ENCODE measurements at regions not wholly inside any gene's neighbourhood (a gene's known extent, or its start where the extent isn't known, plus 50 kb on each side); places are given as distances from the start of the nearest gene placed in this dataset.
"Not testable (repeated sequence)": the region's sequence is repeated elsewhere in the genome, so short reads cannot be mapped to it uniquely, and the experiment has no call there.

DNA sequence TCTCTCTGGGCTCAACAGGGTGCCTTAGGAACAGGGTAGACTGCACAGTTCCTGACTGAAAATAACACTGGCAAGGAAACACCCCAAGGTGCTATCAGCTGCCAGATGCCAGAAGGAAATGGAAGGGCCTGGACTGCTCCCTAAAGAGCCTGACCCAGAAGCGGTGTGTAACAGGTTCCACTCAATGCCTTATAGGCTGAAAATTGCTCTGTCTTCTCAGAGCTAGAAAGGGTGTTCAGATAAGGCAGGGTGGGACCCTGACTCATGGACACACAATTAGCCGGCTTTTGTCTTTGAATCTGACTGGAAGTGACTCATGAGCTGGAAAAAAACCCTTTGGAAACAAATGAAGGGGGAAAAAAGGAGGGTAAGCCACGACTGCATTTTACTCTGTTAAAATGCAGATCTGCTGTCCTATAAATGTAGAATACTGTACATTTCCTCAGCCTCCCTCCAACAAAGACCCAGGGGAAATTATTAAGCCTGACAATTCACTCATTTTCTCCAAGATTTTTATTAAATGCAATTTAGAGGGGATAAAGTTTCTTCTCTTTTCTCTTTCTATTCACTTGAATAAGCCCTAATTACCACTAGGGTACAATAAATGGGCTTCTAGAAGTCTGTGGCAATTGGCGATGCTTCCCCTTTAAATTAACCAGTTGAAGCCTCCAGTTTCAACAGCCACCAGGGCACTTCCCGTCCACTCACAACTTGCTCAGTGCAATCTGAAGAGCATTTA, 160.2 kb upstream of the TBL1XR1 start:
- peak; percentile 46 to 50 for DNase-seq (ENCODE audit: low read depth in 2 of 2)

DNA sequence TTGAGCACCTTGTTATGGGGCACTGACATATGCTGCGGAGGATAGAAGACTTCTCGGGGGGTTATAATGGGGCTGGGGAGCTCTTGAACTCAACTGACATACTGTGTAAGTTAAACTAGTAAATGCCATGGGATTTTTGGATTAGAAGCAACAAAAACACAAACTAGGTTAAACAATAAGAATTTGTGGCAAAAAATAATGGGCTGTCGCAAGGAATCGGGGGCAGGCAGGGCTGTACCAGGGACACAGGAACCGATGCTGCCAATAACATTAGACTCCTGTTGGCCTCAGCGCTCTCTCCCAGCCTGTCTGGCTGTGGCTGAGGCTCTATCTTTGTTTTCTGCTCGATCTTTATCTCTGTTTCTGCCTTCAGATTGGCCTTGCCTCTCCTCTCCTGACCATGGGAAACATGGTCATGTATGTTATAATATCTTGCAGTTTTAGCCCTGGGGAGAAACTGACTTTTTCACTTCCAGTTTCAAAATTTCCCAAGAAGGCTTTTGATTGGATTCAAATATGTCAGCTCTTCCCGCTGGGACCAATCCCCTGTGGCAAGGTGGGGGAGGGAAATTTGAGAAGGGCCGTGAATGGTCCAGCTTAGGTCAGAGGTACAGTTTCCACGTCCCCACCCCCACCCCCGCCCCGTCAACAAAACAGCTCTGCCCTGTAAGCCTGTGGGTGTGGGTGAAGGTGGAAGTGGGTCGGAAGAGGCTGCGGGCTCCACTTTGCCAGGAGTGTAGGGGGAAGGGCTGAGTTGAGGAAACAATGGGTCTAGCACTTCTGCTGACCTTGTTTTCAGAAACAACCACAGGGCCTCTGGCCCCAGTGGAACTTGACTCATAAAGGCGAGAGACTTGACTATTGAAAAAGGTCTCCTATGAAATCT, 161.1 kb upstream of the TBL1XR1 start:
- no peak for DNase-seq (ENCODE audit: low read depth in 2 of 2)

DNA sequence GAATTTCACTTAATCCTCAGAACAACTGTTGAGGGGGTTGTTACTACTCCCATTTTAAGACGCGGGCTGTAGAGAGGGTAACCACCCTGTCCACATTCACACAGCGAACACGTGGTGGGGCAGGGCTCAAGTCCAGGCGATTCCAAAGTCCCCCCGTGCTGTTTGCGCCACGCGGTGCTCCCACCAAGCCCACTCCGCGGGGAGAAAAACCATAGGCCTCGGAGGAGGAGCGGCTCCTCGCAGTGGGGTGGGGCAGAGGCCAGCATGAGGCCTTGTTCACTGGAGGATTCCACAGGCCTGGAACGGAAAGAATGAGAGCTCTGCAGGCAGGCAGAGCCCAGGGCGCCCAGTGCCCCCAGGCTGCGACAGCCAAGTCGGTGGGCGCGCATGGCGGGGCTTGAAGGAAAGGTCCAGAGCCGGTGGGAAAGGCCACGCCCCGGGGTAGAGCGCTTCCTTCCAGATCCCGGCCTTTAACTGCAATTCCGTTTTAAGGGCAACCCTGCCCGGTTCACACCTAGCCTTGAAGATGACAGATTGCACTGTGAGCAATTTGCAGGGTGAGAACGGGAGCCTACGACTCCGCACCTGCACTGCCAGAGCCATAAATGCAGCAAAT, 161.8 kb upstream of the TBL1XR1 start:
- DNase-seq (ENCODE audit: low read depth in 2 of 2): no peak

DNA sequence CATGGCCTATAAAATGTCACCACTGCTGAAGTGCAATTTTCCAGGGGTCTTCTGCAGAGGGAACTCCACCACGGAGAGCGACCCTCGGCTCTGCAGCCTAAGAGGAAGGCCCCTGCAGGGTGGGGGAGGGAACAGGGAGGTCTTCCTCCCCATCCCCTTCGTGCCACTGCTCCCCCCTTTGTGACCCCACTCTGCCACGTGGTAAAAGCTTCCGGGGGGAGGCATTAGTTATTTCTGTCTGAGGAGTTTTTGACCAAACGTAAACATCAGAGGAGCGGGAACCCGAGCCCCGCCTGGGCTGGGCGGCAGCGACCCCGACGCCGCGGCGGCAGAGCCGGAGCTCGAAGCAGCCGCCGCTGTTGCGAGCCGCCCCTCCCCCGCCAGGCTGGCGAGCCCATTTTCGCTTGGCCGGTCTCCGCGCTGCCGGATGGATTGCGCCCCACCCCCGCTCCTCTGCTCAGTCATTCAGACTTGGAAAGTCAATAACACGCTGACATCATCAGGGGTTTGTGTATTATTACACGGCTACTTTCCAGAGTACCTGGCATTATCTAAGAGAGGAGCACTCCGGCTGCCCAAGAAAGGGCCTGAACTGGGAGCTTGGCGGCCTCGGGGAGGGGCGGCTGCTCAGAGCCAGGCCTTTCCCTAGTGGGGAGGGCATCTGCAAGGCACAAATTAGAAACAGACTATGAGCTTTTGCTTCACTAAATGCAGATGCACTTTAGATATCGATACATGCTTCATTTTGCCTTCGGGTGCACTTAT, 162.5 kb upstream of the TBL1XR1 start:
- peak; percentile 98 to 99 for DNase-seq (ENCODE audit: low read depth in 2 of 2)

DNA sequence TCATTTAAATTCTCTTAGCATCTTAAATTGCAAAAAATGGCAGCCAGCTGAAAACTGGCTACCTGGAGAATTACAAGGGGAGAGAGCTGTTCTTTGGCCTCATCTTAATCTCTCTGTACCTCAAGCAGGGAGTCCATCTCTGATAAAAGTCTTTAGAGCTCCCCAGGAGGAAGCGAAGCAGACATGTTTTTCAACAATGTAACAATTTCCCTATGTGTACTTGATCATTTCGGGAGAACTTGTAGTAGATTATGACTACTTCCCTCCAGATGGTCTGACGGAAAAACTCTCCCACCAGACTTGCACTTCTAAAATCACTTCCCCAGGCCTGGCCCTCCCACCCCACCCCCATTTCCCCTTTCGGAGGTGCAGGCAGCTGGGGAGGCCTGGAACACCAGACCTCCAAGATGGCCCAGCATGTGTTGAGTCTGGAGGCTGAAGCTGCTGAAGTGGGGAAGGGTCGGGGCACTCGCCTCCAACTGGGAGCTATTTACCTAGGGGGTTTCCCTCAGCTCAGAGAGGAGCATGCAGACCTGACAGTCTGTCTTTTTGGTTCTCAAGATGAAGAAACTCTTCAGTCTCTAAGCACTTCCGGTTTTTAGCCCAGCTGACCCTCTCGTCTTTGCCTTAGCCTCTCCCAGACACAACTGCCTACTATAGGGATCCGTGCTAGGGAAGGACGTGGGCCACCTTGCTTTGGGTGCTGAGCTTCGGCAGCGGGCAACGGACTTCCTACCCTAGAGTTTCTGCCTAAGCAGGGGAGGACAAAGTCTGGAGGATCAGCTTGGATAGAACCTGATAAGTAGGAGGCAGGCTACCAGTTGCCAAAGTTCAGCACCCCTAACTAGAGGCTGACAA, 164.0 kb upstream of the TBL1XR1 start:
- no peak for DNase-seq (ENCODE audit: low read depth in 2 of 2)

DNA sequence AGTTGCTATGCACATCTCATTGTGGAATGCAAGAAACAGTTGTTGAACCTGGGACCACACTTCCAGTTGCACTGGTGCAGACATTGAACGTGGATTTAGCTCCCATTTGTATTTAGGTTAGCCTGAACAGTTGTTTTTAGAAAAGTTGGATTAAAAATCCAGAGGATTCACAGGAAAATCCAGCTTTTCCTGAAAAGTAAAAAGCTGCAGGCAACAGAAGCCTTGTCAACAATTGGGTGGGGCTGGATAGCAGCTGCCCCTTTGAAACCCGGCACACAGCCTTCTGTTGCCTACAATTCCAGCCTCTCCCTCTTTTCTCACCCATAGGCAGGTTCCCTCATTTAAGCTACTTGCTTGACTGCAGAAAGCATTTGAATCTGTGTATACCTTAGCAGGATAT, 165.3 kb upstream of the TBL1XR1 start:
- no peak for DNase-seq (ENCODE audit: low read depth in 2 of 2)

DNA sequence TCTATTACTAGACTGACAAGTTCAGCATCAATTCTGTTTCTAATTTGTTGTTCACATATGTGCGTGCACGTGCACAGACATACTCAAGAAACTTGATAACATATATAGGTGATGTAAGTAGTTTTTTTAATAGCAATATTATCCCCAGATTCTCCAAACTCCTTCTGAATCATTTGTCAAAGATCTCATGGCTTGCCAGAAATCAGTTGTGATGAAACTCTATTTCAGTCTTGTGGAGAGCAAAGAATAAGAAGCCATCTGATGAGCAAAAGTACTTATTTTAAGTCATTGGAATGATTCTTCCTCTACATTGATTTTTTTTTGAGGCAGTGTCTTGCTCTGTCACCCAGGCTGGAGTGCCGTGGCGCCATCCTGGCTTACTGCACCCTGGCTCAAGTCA, 167.0 kb upstream of the TBL1XR1 start:
- DNase-seq (ENCODE audit: low read depth in 2 of 2): no peak

DNA sequence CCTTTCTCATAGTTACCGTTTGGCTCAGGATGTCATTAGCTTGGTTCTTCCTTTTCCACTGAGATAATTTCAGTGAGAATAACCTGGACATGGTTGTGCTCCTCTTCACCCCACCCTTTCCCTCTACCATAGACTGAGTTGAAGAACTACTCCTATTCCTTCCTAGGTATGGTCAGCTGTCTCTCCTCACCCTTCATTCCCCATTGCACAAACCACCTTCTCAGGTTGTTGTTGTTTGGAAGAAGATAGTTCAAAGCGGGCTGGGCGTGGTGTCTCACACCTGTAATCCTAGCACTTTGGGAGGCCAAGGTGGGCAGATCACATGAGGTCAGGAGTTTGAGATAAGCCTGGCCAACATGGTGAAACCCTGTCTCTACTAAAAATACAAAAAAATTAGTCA, 168.0 kb upstream of the TBL1XR1 start:
- DNase-seq (ENCODE audit: low read depth in 2 of 2): not testable (repeated sequence)

DNA sequence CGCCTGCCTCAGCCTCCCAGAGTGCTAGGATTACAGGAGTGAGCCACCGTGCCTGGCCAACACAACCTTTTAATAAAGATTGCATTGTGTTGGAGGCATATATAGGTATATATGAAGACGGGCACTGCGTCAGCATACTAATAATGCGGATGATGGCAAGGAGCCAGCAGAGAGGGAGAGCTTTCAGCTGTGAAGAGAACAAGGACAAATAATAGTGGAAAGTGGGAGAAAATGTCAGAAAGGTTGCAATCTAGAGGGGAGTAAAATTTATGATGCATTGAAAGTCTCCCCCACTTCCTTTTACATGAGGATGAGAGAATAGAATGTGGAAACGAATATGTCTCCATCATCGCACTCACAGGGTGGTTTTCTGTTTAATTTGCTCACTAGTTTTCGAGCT, 170.5 kb upstream of the TBL1XR1 start:
- no peak for DNase-seq (ENCODE audit: low read depth in 2 of 2)

DNA sequence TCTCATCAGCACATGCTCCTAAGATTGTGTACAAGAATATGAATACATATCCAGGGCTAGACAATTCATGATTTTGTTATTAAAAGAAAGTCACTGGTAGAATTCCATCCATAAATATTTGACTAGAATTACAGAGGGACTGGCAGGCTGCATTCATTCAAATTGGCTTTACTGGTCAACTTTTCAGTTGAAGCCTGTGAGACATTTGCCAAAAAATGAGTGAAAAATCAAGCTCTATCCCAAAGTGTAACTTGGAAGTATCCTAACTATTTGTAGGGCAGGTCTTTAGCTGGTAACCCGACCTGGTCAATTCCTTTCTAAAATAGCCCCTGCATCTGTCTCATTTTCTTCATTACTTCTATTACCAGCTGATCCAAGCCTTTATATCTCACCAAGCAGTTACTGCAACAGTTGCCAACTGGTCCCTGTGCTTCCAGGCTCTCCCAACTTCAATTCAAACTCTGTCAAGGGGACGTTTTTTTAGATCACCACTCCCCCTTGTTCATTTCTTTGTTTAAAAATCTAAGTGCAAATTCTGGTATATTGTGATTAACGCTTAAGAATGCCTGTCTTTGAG, 173.1 kb upstream of the TBL1XR1 start:
- DNase-seq (ENCODE audit: low read depth in 2 of 2): no peak

DNA sequence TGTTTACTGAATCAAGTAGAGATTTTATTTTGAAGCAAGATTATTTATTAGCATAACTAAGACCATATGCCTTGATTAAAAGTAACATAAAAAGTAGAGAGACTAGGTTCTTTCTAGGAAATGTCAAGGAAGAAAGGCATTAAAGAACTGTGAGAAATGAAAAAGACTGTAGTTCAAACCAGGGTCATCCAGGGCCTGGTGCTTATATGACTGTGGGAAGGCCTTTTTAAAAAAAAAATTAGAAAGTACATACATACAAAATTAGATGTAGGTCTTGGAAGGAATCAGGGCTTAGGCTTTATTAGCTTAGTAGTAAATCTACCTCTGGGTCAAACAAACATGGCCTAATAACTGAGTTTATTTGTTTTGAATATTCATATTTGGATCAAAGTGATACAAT, 173.9 kb upstream of the TBL1XR1 start:
- DNase-seq (ENCODE audit: low read depth in 2 of 2): no peak

DNA sequence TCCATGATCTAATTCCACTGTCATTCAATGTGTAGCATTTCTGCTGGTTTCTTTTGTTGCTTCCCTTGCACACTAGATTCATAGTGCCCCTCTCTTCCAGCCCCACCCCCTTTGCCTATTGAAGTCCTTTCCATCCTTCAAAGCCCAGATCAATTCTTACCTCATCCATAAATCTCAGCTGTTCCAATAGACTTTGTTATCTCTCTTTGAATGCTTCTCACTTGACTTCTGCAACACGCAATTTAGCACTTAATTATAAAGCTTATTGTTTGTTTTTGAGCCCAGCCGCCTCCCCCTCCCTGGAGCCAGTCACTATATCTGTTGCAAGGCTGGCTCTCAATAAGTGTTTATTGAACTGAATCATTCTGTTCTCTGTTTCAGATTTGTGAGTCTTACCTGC, 174.6 kb upstream of the TBL1XR1 start:
- no peak for DNase-seq (ENCODE audit: low read depth in 2 of 2)

DNA sequence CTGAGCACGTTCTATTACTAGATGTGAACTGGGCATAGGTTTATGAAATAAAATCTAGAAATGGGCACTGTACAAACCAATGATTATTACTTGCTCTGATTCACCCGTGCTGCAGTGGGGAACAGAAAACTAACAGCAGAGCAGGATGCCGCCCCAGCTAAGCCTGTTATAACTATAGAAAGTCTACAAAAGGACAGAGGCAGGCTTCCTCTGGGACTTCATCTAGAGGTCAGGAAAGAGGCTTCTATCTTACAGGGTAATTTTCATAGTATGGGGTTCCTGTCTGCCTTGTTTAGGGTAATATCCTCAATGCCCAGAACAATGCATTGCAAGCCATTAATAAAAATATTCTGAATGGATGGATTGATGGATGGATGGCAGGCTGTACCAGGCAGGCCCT, 177.0 kb upstream of the TBL1XR1 start:
- no peak for DNase-seq (ENCODE audit: low read depth in 2 of 2)

DNA sequence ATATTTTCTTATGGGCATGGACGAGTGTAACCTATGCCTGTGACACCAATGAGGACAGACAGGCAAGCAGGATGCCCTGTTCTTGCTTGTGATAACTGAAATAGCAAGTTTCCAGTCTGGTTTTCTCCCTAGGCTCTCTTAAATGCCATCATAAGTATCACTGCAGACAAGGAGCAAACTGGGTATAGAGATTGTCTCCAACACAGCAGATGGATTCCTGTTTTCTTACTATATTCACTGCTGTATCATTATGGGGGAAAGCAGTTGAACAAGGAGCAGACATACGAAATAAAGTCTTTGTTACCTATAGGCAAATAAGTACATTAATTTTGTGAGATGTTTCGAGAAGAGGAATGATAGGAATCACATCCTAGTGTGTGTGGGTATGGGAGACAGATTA, 178.0 kb upstream of the TBL1XR1 start:
- no peak for DNase-seq (ENCODE audit: low read depth in 2 of 2)

DNA sequence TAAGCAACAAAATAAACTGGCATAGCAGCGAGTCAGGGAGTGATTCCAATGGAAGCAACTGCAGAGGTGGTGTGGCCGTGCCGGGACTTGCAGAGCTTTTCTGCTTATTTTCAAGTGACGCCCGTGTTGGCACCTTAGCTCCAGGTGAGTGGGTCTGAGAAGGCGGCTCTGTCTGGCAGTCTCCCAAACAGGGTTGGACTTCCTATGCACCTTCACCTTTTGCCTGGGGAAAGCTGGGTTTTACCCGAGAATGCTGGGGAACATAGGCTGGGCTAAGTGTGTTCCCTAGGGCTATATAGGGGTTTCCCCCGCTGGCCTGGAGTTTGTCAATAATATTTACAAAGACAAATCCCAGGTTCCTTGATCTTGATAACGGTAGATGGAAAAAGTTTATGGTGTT, 179.9 kb upstream of the TBL1XR1 start:
- DNase-seq (ENCODE audit: low read depth in 2 of 2): no peak

DNA sequence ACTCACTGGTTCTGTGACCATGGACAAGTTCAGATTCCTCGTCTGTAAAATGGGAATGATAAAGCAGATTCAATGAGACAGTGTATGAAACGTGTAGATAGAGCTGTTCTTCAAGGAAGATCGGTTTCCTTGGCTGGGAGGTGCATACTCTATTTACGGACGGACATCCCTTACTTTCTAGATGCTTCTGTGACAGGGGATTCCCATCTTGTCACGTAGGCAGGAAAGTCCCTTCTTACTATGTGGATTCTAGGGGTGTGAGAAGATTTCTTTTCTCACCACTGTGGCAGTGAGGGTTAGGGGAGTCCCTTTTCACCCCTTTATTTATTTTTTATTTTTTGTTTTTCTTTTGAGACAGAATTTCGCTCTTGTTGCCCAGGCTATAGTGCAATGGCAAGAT, 180.9 kb upstream of the TBL1XR1 start:
- no peak for DNase-seq (ENCODE audit: low read depth in 2 of 2)

DNA sequence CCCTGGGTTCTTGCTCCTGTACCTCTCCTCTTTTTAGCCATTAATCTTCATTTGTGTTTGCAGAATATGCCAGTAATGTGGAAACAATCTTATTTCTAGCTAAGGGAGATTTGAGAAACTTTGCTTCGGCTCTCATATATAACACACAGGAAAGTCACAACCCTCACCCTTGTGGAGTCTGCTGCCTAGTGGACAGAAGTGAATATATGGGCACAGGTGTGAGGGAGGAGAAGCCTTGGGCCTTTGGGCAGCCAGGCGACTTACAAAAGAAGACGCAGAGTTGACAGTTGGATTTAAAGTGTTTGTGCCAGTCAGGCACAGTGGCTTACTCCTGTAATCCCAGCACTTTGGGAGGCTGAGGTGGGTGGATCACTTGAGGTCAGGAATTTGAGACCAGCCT, 181.8 kb upstream of the TBL1XR1 start:
- DNase-seq (ENCODE audit: low read depth in 2 of 2): no peak

DNA sequence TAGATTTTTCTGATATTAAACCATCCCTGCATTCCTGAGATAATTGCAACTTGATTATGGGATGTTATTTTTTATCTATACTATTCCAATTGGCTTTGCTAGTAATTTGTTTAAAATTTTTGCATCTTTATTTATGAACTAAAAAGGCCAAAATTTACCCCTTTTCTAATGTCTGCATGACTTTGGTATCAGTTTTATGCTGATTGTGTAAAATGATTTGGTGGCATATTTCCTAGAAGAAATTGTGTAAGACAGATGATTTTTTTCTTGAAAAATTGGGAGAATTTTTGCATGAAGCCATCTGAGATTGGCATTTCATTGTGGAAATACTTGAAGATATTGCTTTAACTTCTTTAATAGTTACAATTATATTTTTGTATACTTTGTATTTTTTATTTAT, 183.8 kb upstream of the TBL1XR1 start:
- DNase-seq (ENCODE audit: low read depth in 2 of 2): no peak

DNA sequence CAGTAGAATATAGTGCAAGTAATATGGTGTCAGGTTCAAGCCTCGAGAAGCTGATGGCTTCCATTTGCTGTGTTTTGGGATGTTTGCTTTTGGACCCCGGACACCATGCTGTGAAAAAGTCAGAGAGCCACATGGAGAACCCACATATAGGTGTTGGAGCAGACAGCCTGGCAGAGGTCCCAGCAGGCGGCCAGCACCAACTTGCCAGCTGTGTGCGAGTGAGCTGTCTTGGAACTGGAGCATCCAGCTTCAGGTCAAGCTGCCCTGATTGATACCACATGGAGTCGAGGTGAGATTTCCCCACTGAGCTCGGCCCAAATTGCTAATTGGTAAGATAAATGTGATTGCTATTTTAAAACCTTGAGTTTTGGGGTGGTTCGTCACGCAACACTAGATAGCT, 185.7 kb upstream of the TBL1XR1 start:
- DNase-seq (ENCODE audit: low read depth in 2 of 2): no peak

DNA sequence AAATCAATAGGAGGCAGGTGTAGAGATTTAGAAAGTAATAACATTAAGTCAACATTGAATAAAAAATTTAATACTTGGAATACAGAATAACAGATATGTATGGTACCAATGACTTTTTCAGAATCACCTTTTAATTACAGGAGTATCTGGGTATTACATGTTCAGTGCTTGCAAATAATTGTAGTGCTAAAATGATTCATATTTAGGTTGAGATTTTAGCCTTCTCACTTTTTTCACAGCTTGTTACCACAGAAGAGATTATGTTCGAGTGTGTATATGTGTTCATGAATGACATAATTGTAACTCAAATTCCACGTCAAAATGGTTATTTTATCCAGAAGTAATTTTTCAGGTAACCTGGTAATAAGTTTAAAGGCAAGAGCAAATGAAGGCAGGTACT, 187.9 kb upstream of the TBL1XR1 start:
- no peak for DNase-seq (ENCODE audit: low read depth in 2 of 2)

DNA sequence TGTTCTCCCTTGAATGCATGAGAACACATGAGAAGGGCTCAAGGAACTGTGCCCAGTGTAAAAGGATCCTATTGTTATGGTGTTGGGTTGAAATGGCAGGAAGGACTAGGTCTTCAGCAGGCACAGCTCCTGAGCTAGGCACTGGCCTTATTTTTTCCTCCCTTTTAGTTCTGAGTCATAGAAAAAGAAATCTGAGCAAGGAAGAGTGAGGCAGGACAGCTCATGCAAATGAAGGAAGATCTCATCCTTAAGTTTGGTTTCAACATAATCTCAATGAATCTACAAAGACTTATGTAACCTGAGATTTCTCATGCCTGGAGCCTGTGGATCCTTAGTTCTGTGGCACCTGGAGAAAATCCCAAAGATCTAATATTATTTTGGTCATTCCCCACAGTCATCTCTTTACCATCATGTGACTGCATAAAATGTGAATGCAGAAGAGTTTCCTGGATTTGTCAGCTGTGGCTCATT, 188.6 kb upstream of the TBL1XR1 start:
- peak; percentile 11 to 12 for DNase-seq (ENCODE audit: low read depth in 2 of 2)

All from fibroblast of skin of left biceps (primary cell).